ENCODE measurements at regions not wholly inside any gene's neighbourhood (a gene's known extent, or its start where the extent isn't known, plus 50 kb on each side); places are given as distances from the start of the nearest gene placed in this dataset.

GRCh38 chr5:30802961-30803705, 390.4 kb upstream of the CDH6 start:
- intact Hi-C loops (cut with DNase I, micrococcal nuclease): no loop called here
- Histone ChIP-seq H3K4me3 (ENCODE audit: low read length) (no peak overlapping the region), H3K4me1 (ENCODE audit: insufficient read depth, low read length) (no peaks in the 10 kb centered on the region), H3K27ac (ENCODE audit: low read depth in 1 of 2, low read length in 2 of 2) (no peak overlapping the region), H3K27me3 (ENCODE audit: control insufficient read depth in 1 of 2, insufficient read depth in 2 of 2, low read length in 2 of 2) (no peaks in the 10 kb centered on the region), H3K36me3 (ENCODE audit: insufficient read depth, low read length) (no peaks in the 10 kb centered on the region), H3K9me3 (ENCODE audit: control insufficient read depth in 1 of 2, insufficient read depth in 1 of 2, low read length in 2 of 2) (peaks cover 8 to 14% of the 10 kb centered on the region in 2 experiments)
- TF ChIP-seq CTCF (IDR thresholded peaks at IDR 0.05): no peak
- H3K4me3 Mint-ChIP-seq: no peak overlapping the region
- no peak for DNase-seq
- no peaks in the 10 kb centered on the region for H3K36me3 Mint-ChIP-seq (ENCODE audit: low read depth)
- peaks cover 3% of the 10 kb centered on the region for H3K9me3 Mint-ChIP-seq
- CTCF ChIA-PET: no interaction called here
- no peak overlapping the region for H3K27ac Mint-ChIP-seq
- no peak for ATAC-seq (ENCODE audit: poor library complexity)
- POLR2A ChIA-PET: no interaction called here
- no peaks in the 10 kb centered on the region for H3K4me1 Mint-ChIP-seq (ENCODE audit: low read depth)
- H3K27me3 Mint-ChIP-seq: no peaks in the 10 kb centered on the region

- DNase-seq (no peak), ATAC-seq (ENCODE audit: poor library complexity) (no peak)
- no peak for TF ChIP-seq CTCF (IDR thresholded peaks at IDR 0.05)
- Histone ChIP-seq H3K36me3 (ENCODE audit: insufficient read depth, low read length) (no peaks in the 10 kb centered on the region), H3K27ac (ENCODE audit: low read depth in 1 of 2, low read length in 2 of 2) (no peak overlapping the region), H3K9me3 (ENCODE audit: control insufficient read depth in 1 of 2, insufficient read depth in 1 of 2, low read length in 2 of 2) (no peaks in the 10 kb centered on the region), H3K27me3 (ENCODE audit: control insufficient read depth in 1 of 2, insufficient read depth in 2 of 2, low read length in 2 of 2) (no peaks in the 10 kb centered on the region), H3K4me3 (ENCODE audit: low read length) (no peak overlapping the region), H3K4me1 (ENCODE audit: insufficient read depth, low read length) (no peaks in the 10 kb centered on the region)
- H3K27ac Mint-ChIP-seq: no peak overlapping the region
- H3K27me3 Mint-ChIP-seq: no peaks in the 10 kb centered on the region
- no peak overlapping the region for H3K4me3 Mint-ChIP-seq
- H3K36me3 Mint-ChIP-seq (ENCODE audit: low read depth): no peaks in the 10 kb centered on the region
- peaks cover 12% of the 10 kb centered on the region for H3K9me3 Mint-ChIP-seq
- POLR2A ChIA-PET: no interaction called here
- intact Hi-C loops (cut with DNase I, micrococcal nuclease): no loop called here
- CTCF ChIA-PET: no interaction called here
- H3K4me1 Mint-ChIP-seq (ENCODE audit: low read depth): no peaks in the 10 kb centered on the region
Observed at GRCh38 chr5:30781643-30782042, 411.8 kb upstream of the CDH6 start.

- Mint-ChIP-seq H3K36me3 (ENCODE audit: low read depth) (no peaks in the 10 kb centered on the region), H3K4me3 (no peak overlapping the region), H3K27ac (no peak overlapping the region), H3K27me3 (no peaks in the 10 kb centered on the region), H3K4me1 (ENCODE audit: low read depth) (no peaks in the 10 kb centered on the region), H3K9me3 (peaks cover 2% of the 10 kb centered on the region)
- Histone ChIP-seq H3K27me3 (ENCODE audit: control insufficient read depth in 1 of 2, insufficient read depth in 2 of 2, low read length in 2 of 2) (no peaks in the 10 kb centered on the region), H3K36me3 (ENCODE audit: insufficient read depth, low read length) (no peaks in the 10 kb centered on the region), H3K4me3 (ENCODE audit: low read length) (no peak overlapping the region), H3K9me3 (ENCODE audit: control insufficient read depth in 1 of 2, insufficient read depth in 1 of 2, low read length in 2 of 2) (no peaks in the 10 kb centered on the region), H3K27ac (ENCODE audit: low read depth in 1 of 2, low read length in 2 of 2) (no peak overlapping the region), H3K4me1 (ENCODE audit: insufficient read depth, low read length) (no peaks in the 10 kb centered on the region)
- POLR2A ChIA-PET: no interaction called here
- DNase-seq (no peak), ATAC-seq (ENCODE audit: poor library complexity) (no peak)
- CTCF ChIA-PET: no interaction called here
- intact Hi-C loops (cut with DNase I, micrococcal nuclease): no loop called here
- no peak for TF ChIP-seq CTCF (IDR thresholded peaks at IDR 0.05)
Observed at GRCh38 chr5:30768056-30768690, 425.3 kb upstream of the CDH6 start.

Measured in CD4-positive, alpha-beta T cell (primary cell).